H9 (cell line): ENCODE measurements at regions not wholly inside any gene's neighbourhood (a gene's known extent, or its start where the extent isn't known, plus 50 kb on each side); places are given as distances from the start of the nearest gene placed in this dataset.

Experiments used
- DNase-seq: peaks from one replicate; pipeline ENCODE4 v3.0.0-alpha.2; 2017
- H2AFZ ChIP-seq: one replicate; pipeline ENCODE4 v1.6.1; 2013; ENCODE audit warnings: mild to moderate bottlenecking, low read length, control low read depth, moderate library complexity
- H2AK5ac ChIP-seq: 2 replicates; pipeline ENCODE4 v1.6.1; 2013; ENCODE audit warnings: low read length, control low read depth, mixed read lengths; ENCODE audit not compliant: insufficient read length
- H2BK120ac ChIP-seq: one replicate; pipeline ENCODE4 v1.6.1; 2013; ENCODE audit warnings: low read depth, mild to moderate bottlenecking, low read length, control low read depth, inconsistent platforms; ENCODE audit not compliant: poor library complexity, severe bottlenecking
- H2BK12ac ChIP-seq: 2 replicates; pipeline ENCODE4 v1.6.1; 2013; ENCODE audit warnings: low read length, control low read depth, mixed read lengths, low read depth; ENCODE audit not compliant: insufficient read length
- H2BK15ac ChIP-seq: 2 replicates; pipeline ENCODE4 v1.6.1; 2013; ENCODE audit warnings: low read depth, low read length, control low read depth
- H2BK20ac ChIP-seq: one replicate; pipeline ENCODE4 v1.6.1; 2013; ENCODE audit warnings: low read depth, mild to moderate bottlenecking, low read length, control low read depth, inconsistent platforms; ENCODE audit not compliant: poor library complexity, severe bottlenecking
- H2BK5ac ChIP-seq: 2 replicates; pipeline ENCODE4 v1.6.1; 2013; ENCODE audit warnings: low read length, control low read depth, mixed read lengths; ENCODE audit not compliant: insufficient read length
- H3K14ac ChIP-seq: 2 replicates; pipeline ENCODE4 v1.6.1; 2013; ENCODE audit warnings: low read length, control low read depth; ENCODE audit not compliant: insufficient read depth
- H3K18ac ChIP-seq: 2 replicates; pipeline ENCODE4 v1.6.1; 2013; ENCODE audit warnings: low read depth, mild to moderate bottlenecking, mixed read lengths, low read length, control low read depth; ENCODE audit not compliant: insufficient read length
- H3K23ac ChIP-seq: 2 replicates; pipeline ENCODE4 v1.6.1; 2013; ENCODE audit warnings: low read length, control low read depth, mixed read lengths, low read depth; ENCODE audit not compliant: insufficient read length
- H3K23me2 ChIP-seq: 2 replicates; pipeline ENCODE4 v1.6.1; 2013; ENCODE audit warnings: low read depth, mild to moderate bottlenecking, mixed read lengths, low read length, control low read depth; ENCODE audit not compliant: insufficient read length, poor library complexity, severe bottlenecking
- H3K27ac ChIP-seq: 2 replicates; pipeline ENCODE4 v1.5.1; 2013; ENCODE audit warnings: low read length, control low read depth, mixed read lengths, low read depth; ENCODE audit not compliant: insufficient read length
- H3K27me3 ChIP-seq: 2 replicates; pipeline ENCODE4 v1.6.1; 2013; ENCODE audit warnings: low read length, control low read depth, inconsistent platforms; ENCODE audit not compliant: insufficient read depth
- H3K4ac ChIP-seq: 2 replicates; pipeline ENCODE4 v1.6.1; 2013; ENCODE audit warnings: low read depth, mild to moderate bottlenecking, control low read depth, inconsistent platforms, low read length, moderate library complexity
- H3K4me1 ChIP-seq: 2 replicates; pipeline ENCODE4 v1.6.1; 2013; ENCODE audit warnings: low read length, control low read depth, inconsistent platforms; ENCODE audit not compliant: insufficient read depth
- H3K4me2 ChIP-seq: 2 replicates; pipeline ENCODE4 v1.6.1; 2013; ENCODE audit warnings: low read length, control low read depth, mixed read lengths; ENCODE audit not compliant: insufficient read length, insufficient read depth
- H3K56ac ChIP-seq: 2 replicates; pipeline ENCODE4 v1.6.1; 2013; ENCODE audit warnings: low read depth, mild to moderate bottlenecking, mixed read lengths, low read length, control low read depth; ENCODE audit not compliant: insufficient read length
- H3K79me1 ChIP-seq: 2 replicates; pipeline ENCODE4 v1.6.1; 2013; ENCODE audit warnings: low read depth, mild to moderate bottlenecking, moderate library complexity, low read length, control low read depth, inconsistent platforms; ENCODE audit not compliant: insufficient read depth, poor library complexity, severe bottlenecking
- H3K79me2 ChIP-seq: 2 replicates; pipeline ENCODE4 v1.6.1; 2013; ENCODE audit warnings: low read length, control low read depth, inconsistent platforms; ENCODE audit not compliant: insufficient read depth
- H3K9ac ChIP-seq: 2 replicates; pipeline ENCODE4 v1.6.1; 2013; ENCODE audit warnings: low read length, control low read depth, mixed read lengths; ENCODE audit not compliant: insufficient read length; ENCODE audit errors: extremely low read depth
- H3K9me3 ChIP-seq: one replicate; pipeline ENCODE4 v1.6.1; 2013; ENCODE audit warnings: low read depth, low read length, inconsistent platforms; ENCODE audit not compliant: control insufficient read depth
- H3T11ph ChIP-seq: one replicate; pipeline ENCODE4 v1.6.1; 2013; ENCODE audit warnings: mild to moderate bottlenecking, low read length, control low read depth, inconsistent platforms
- H4K20me1 ChIP-seq: one replicate; pipeline ENCODE4 v1.6.1; 2013; ENCODE audit not compliant: control insufficient read depth, insufficient read length, insufficient read depth
- H4K5ac ChIP-seq: 2 replicates; pipeline ENCODE4 v1.6.1; 2013; ENCODE audit warnings: low read depth, mild to moderate bottlenecking, mixed read lengths, low read length, control low read depth; ENCODE audit not compliant: insufficient read length
- H4K8ac ChIP-seq: replicated peaks from 2 replicates; pipeline ENCODE4 v1.6.1; 2013; ENCODE audit warnings: low read length, control low read depth, mixed read lengths, low read depth; ENCODE audit not compliant: insufficient read length
- H4K91ac ChIP-seq: 2 replicates; pipeline ENCODE4 v1.6.1; 2013; ENCODE audit warnings: low read depth, mild to moderate bottlenecking, moderate library complexity, mixed read lengths, low read length, control low read depth; ENCODE audit not compliant: insufficient read length
- H3K27ac Mint-ChIP-seq, 3 experiments: 2 replicates in 2 of 3; 3 replicates in 1 of 3; pipeline ENCODE4 v1.8.0; 2020 to 2021; ENCODE audit warnings: mixed read lengths in 3 of 3, mild to moderate bottlenecking in 1 of 3, moderate library complexity in 1 of 3
- H3K27me3 Mint-ChIP-seq: 2 replicates; pipeline ENCODE4 v1.8.0; 2021; ENCODE audit warnings: low read depth, mild to moderate bottlenecking, moderate library complexity, mixed read lengths
- H3K36me3 Mint-ChIP-seq, 3 experiments: 2 replicates in 2 of 3; 3 replicates in 1 of 3; pipeline ENCODE4 v1.8.0; 2020 to 2021; ENCODE audit warnings: low read depth in 3 of 3, mixed read lengths in 3 of 3; ENCODE audit not compliant: insufficient read depth in 1 of 3
- H3K4me1 Mint-ChIP-seq, 2 experiments: 2 replicates each; pipeline ENCODE4 v1.8.0; 2020; ENCODE audit warnings: mixed read lengths in 2 of 2
- H3K4me3 Mint-ChIP-seq, 2 experiments: 2 replicates in 1 of 2; 3 replicates in 1 of 2; pipeline ENCODE4 v1.8.0; 2020 to 2021; ENCODE audit warnings: mild to moderate bottlenecking in 2 of 2, mixed read lengths in 2 of 2, moderate library complexity in 1 of 2
- H3K9me3 Mint-ChIP-seq, 2 experiments: 2 replicates in 1 of 2; 3 replicates in 1 of 2; pipeline ENCODE4 v1.8.0; 2020; ENCODE audit warnings: mild to moderate bottlenecking in 2 of 2, mixed read lengths in 2 of 2, moderate library complexity in 1 of 2
- CTCF ChIP-seq: fragments of 200-600 bp; sonication (generic); conservative IDR thresholded peaks from 3 replicates; pipeline ENCODE4 v1.8.0; 2021; ENCODE audit warnings: antibody characterized with exemption, mild to moderate bottlenecking
- WGBS: extraction: QIAGEN DNeasy Blood & Tissue Kit; methylation state at CpG from one replicate; pipeline ENCODE4 v1.1.7; 2013; ENCODE audit warnings: missing lambda C conversion rate, low lambda C conversion rate, mixed read lengths; ENCODE audit not compliant: insufficient read length; ENCODE audit errors: extremely low coverage; 5-methylcytosine and 5-hydroxymethylcytosine counted together

DNA sequence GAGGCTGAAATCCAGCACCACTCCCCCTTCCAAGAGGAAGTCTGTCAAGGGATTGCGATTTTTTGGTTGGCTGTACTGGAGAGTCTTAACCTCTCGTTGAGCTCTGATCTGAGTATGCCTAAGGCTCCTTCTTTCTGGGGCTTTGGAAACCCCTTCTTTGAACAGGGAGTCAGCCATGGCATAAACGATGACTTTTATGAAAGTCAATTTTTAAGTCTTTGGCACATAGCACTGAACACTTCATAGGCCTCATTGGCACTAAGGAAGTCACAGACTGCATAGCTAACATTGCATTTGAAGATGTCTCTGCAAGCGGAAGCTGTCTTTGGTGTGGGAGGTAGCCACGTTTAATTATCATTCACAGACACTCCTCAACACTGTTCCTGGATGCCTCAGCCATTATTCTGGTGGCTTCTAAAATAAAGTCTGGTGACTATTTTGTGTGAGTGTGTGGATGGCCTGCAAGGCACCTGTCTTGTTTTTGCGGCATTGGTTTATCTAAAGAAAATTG is 148.2 kb upstream of the NCK2 start:
- no peaks in the 10 kb centered on the region for H3K27me3 Mint-ChIP-seq
- no peaks in the 10 kb centered on the region for H3K9me3 ChIP-seq
- no peak overlapping the region for H2BK12ac ChIP-seq
- no peaks in the 10 kb centered on the region; a peak in 1 of 5 replicates for H3K9me3 Mint-ChIP-seq
- H3K4me2 ChIP-seq: no peak overlapping the region
- H4K8ac ChIP-seq: no peak overlapping the region
- H3K4me3 Mint-ChIP-seq: no peak overlapping the region
- no peak overlapping the region for H3K18ac ChIP-seq
- H4K91ac ChIP-seq: no peak overlapping the region
- no peaks in the 10 kb centered on the region for H3K23me2 ChIP-seq
- H3K27ac ChIP-seq: no peak overlapping the region
- H3K27me3 ChIP-seq: no peaks in the 10 kb centered on the region
- no peak overlapping the region for H2AFZ ChIP-seq
- H3K4me1 Mint-ChIP-seq: peaks cover 55 to 63% of the 10 kb centered on the region in 2 experiments
- no peak overlapping the region for H3K27ac Mint-ChIP-seq
- H2BK5ac ChIP-seq: no peak overlapping the region
- no peak overlapping the region for H3K14ac ChIP-seq
- no peak overlapping the region for H2AK5ac ChIP-seq
- no peak for TF ChIP-seq CTCF
- no CpG with 5 or more reads among the region's 6 CpGs for WGBS
- H2BK15ac ChIP-seq: no peak overlapping the region
- H3K9ac ChIP-seq: no peak overlapping the region
- H3K4ac ChIP-seq: no peak overlapping the region
- H3K79me1 ChIP-seq: no peaks in the 10 kb centered on the region
- H3K4me1 ChIP-seq: peaks cover 3% of the 10 kb centered on the region; the same call in 1 of the 2 replicates
- no peak overlapping the region for H3K56ac ChIP-seq
- no peak overlapping the region for H2BK20ac ChIP-seq
- H3T11ph ChIP-seq: no peak overlapping the region
- no peaks in the 10 kb centered on the region for H3K36me3 Mint-ChIP-seq
- no peak for DNase-seq
- no peak overlapping the region for H2BK120ac ChIP-seq
- H3K79me2 ChIP-seq: no peaks in the 10 kb centered on the region
- H3K23ac ChIP-seq: no peak overlapping the region
- H4K20me1 ChIP-seq: no peaks in the 10 kb centered on the region
- no peak overlapping the region for H4K5ac ChIP-seq
